Embryonic facial prominence (tissue), 1 donor: ENCODE measurements at regions not wholly inside any gene's neighbourhood (a gene's known extent, or its start where the extent isn't known, plus 50 kb on each side); places are given as distances from the start of the nearest gene placed in this dataset.
"Not testable (repeated sequence)": the region's sequence is repeated elsewhere in the genome, so short reads cannot be mapped to it uniquely, and the experiment has no call there.

ENCODE experiments used
- DNase-seq: peaks from one replicate; pipeline ENCODE4 v3.0.0-alpha.2; 2016; ENCODE audit errors: extremely low spot score

DNA sequence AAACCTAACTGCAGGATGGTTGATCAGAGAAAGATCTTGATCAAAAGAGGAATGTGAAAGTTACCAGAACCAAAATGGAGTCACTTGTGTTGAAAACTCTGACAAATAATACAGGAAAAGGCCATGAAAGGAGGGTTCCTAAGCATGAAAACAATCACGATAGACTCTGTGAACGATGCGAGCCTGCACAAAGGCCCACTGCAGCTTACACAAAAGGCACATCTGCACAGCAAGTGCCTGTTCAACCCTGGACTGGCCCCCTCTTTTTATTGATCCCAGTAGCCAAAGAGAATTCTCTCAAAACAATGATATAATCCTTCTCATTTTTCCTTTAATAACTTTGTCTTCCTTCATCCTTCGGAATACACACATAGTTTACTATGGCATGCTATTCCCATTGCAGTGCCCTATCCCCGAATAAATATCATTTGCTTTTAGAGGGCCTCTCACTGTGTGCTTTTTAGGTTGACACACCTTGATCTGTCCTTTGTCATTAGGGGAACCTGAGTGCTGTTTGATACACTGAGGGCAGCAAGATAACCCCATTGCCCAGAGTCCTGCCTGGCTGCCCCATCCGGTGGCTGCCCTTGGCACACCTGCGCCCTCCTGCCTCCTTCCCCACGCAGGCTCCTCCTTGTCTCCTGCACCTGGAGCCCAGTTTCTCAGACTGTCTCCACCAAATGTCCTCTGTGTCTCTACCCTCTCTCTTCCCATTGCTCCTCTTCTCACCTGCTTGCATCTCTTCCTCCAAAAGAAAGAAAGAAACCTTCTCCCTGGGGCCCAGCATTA, 98.3 kb upstream of the FRMD1 start:
- no peak for DNase-seq

- no peak for DNase-seq
Measured at GRCh38 chr6:168171673-168172353, 92.8 kb upstream of the FRMD1 start.

DNA sequence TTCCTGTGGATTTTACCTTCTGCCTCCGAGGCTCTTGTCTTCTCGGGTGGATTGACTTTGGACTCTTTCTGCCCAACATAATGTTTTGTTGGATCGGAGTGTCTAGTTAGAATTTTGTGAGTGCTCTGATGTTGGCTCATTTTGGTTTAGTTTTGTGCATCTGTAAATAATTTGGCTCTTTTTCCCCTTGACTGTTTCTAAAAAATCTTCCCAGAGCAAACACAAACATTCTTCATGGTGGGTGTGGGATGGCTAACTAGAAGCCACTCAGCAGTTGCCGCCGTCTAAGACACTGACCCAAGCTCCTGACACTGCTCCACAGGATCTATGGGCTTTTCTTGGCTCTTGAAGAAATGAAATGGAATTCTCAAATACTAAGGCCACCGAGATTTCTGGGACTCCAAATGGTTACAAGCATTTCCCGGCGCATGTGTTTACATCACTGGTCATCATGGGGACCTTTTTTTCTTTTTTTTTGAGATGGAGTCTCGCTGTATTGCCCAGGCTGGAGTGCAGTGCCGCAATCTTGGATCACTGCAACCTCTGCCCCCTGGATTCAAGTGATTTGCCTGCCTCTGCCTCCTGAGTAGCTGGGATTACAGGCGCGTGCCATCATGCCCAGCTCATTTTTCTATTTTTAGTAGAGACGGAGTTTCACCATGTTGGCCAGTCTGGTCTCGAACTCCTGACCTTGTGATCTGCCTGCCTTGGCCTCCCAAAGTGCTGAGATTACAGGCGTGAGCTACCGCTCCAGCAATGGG, 92.0 kb upstream of the FRMD1 start:
- DNase-seq, result no peak

GRCh38 chr6:168169624-168170023, 90.6 kb upstream of the FRMD1 start:
- no peak for DNase-seq

DNA sequence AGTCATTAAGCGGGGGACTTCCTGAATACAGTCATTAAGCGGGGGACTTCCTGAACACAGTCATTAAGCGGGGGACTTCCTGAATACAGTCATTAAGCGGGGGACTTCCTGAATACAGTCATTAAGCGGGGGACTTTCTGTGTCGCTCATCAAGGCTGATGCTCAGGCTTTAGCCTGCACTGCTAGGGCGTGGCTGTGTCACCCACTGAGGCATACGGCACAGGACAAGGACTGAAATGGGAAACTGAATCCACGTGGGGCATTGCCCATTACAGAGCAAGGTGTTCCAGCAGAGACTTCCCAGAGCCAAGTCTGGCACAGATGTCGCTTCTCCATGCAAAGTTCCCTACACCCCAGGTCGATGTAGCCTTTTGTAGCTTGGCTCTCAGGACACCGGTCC, 89.9 kb upstream of the FRMD1 start:
- not testable (repeated sequence) for DNase-seq

GRCh38 chr6:168168330-168168729, 89.3 kb upstream of the FRMD1 start:
- not testable (repeated sequence) for DNase-seq

- no peak for DNase-seq
Measured at GRCh38 chr6:168167431-168168315, 88.7 kb upstream of the FRMD1 start.

DNA sequence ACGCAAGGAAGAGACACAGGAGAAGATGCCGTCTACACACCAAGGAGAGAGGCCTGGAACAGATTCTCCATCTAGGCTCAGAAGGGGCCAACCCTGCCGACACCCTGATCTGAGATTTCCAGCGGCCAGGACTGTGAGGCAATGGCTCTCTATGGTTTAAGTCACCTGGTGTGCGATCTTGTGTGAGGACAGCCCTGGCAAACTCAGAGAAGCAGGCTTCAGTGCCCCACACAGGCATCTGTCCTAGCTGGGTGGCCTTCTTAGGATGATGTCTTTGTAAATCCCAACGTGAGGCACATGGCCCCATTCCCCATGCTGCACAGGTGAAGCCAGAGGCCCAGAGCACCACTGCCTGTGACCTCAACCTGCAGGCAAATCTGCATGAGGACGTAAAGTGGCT, 87.6 kb upstream of the FRMD1 start:
- DNase-seq, result no peak

GRCh38 chr6:168165891-168166290, 86.9 kb upstream of the FRMD1 start:
- DNase-seq, result no peak

DNA sequence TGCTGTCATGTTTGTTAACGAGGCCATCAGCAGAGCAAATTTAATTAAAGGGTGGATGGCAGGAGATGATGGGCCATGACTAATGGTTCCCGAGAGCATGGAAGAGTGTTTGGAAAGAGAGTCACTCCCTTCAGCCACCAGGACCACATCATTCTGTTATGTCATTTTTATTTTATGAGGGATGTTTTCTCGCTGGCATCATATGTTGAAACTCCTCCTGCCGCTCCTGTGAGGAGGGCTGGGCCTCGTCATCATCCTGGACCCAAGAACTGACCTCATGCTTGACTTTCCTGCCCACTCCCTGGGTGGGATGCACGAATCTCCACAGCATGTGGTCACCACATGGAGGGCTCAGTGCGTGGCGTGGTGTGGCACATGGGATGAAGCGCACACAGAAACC, 86.4 kb upstream of the FRMD1 start:
- DNase-seq, result no peak

DNA sequence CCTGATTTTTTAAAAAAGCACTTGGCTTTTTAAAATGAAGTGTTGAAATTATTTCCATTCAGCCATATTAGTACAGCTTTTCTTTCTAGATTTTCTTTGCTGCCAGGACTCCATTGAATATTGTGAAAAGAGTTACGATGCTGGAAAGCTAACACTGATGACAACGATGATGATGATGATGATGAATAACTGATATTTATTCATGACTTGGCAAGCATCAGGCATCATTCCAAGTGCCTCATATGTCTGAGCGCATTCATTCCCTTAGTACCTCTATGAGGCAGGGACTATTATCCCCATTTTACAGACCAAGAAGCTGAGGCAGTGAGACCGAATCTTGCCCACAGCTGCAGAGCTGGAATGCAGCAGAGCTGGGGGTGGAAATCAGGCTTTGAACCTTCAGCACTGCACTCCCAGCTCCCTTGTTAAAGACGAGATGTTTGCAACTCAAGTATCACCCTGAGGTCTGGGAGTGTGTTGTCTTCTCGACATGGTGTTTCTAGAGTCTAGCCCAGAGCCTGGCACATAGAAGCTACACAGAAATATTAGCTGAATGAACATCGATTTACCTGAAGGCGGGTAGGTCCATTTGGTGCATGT, 85.5 kb upstream of the FRMD1 start:
- DNase-seq, result no peak

- no peak for DNase-seq
Measured at GRCh38 chr6:168163096-168163731, 84.2 kb upstream of the FRMD1 start.

DNA sequence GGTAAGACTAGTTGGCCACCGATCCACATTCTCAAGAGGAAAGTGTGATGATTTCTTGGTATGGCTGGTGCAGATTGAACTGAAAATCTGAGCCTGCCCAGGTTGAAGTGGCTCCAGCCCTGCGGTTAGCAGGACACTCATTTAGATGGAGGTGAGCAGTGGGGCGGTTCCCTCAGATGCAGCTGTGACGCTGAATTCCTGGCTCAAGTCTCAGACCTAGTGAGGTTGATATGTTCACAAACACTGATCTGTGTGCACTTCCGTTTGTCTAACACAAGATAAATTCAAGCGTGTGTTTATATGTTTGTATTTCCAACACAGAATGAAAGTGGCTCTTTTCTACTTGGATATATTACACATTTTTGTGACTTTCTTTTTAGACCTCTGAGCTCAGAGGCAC, 83.4 kb upstream of the FRMD1 start:
- no peak for DNase-seq

DNA sequence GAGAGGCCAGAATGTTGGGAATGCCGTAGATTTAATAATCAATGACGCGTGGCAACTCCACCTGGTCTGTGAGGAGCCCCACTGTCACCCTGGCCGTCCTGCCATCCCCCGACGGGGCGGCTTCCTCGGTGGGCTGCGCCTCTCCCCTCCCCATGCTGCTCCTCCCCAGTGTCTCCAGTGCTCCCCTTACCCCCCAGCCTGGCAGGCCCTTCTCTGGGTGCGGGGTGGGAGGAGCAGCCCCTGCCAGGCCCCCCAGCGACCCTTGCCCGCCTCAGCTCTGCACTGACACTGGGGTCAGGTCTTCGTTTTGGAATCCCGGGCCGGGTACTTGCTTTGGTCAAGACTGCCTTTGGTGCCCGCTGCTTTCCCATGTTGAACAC, 82.3 kb upstream of the FRMD1 start:
- no peak for DNase-seq

GRCh38 chr6:168160506-168161370, 81.7 kb upstream of the FRMD1 start:
- no peak for DNase-seq

DNA sequence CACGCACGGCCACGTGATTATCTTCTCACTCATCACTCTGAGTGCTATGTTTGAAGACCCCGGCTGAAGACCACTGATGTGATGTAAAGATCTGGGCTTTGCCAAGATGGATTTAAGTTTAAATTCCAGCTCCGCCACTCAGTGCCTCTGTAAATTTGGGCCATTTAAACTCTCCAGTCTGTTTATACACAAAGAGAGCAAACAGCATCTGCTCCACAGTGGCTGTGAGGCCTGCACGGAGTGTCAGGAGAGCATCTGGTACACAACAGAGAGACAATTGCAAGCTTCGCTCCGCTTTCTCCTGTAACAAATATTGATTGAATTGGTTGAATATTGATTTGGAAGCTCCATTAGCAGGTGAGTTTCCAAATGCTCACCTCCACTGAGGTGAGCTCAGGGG, 80.5 kb upstream of the FRMD1 start:
- no peak for DNase-seq

- no peak for DNase-seq
Measured at GRCh38 chr6:168158980-168159349, 80.0 kb upstream of the FRMD1 start.

GRCh38 chr6:168158213-168158979, 79.4 kb upstream of the FRMD1 start:
- DNase-seq, result no peak
